ENCODE measurements at regions not wholly inside any gene's neighbourhood (a gene's known extent, or its start where the extent isn't known, plus 50 kb on each side); places are given as distances from the start of the nearest gene placed in this dataset.
"Not testable (repeated sequence)": the region's sequence is repeated elsewhere in the genome, so short reads cannot be mapped to it uniquely, and the experiment has no call there.

DNA sequence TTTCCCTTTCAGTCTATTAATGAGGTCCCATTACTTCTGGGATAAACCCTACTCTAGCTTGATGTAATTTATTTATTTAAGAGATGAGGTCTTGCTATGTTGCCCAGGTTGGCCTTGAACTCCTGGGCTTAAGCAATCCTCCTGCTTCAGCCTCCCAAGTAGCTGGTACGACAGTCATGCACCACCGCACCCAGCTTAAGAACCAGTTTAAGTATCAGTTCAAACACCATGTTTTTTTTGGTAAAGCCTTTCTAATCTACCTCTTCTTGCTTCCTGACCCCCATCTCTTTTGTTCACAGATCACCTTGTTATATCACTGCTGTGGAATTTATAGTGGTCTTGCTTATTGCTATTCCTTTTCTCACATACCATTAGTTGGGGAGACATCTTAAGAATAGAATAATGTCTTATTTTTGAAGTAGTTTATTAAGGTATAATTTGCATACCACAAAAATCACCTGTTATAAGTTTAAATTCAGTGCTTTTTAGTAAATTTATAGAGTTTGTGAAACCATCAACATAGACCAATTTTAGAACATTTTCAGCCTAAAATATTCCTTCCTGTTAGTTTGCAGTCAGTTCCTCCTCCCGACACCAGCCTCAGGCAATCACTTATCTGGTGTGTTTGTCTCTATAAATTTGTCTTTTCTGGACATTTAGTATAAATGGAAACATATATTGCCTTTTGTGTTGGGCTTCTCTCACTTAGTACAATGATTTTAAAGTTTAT is 257.9 kb downstream of the PDCD6IP start:
- intact Hi-C loops (cut with micrococcal nuclease), result no loop called here

DNA sequence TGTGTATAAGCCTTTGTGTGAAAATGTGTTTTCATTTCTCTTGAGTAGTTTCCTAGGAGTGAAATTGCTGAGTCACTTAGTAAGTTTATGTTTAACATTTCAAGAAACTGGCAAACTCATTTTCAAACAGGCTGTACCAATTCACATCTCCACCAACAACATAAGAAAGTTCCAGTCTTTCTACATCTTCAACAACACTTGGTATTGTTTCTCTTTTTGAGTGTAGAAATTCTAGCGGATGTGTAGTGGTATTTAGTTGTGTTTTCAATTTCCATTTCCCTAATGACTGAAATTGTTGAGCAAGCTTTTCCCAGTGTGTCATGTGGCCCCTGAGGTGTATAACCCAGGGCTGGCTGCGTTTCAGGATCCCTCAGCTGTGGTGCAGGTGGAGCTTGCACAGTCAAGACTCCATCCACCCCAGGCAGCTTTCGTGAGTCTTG is 258.5 kb downstream of the PDCD6IP start:
- intact Hi-C loops (cut with micrococcal nuclease), result no loop called here

DNA sequence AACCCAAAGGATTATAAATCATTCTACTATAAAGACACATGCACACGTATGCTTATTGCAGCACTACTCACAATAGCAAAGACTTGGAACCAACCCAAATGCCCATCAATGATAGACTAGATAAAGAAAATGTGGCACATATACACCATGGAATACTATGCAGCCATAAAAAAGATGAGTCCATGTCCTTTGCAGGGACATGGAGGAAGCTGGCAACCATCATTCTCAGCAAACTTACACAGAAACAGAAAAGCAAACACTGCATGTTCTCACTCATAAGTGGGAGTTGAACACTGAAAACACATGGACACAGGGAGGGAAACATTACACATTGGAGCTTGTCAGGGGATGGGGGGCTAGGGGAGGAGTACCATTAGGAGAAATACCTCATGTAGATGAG is 262.6 kb downstream of the PDCD6IP start:
- intact Hi-C loops (cut with micrococcal nuclease), result not testable (repeated sequence)

DNA sequence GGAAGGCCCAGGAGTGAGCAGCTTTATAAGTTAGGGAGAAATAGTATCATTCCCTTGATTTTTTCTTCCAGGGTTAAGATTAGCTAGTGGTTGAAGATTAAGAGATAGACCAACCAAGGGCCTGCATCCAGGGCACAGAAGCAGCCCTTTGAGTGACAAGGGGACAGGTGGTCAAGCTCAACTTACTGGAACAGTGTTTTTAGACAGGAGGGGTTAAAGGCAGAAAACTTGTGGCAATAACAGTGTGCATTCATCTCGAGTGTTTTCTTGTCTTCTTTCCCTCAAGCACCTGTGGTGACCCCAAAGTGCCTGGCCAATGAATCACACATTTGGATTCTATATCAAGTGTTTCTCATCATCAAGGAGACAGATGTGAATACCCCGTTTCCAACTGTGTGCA is 267.5 kb downstream of the PDCD6IP start:
- intact Hi-C loops (cut with micrococcal nuclease), result no loop called here

DNA sequence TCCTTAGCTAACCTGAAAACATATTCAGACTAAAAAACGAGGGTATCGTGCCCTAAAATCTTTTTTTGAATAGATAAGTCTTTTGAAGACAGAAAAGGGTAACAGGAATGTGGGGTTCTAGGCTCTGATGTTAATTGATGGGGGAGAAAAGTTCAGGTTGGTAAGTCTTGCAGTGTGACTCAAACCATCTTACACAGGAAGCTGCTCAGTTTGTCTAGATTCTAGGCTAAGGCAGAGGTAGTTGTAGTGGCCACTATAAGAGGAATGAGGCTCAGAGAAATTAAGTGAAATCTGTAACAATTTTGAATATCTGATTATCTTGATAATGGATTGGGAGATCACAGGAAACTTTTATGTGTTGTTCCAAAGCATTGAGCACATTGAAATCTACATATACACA is 267.9 kb downstream of the PDCD6IP start:
- intact Hi-C loops (cut with micrococcal nuclease), result no loop called here

DNA sequence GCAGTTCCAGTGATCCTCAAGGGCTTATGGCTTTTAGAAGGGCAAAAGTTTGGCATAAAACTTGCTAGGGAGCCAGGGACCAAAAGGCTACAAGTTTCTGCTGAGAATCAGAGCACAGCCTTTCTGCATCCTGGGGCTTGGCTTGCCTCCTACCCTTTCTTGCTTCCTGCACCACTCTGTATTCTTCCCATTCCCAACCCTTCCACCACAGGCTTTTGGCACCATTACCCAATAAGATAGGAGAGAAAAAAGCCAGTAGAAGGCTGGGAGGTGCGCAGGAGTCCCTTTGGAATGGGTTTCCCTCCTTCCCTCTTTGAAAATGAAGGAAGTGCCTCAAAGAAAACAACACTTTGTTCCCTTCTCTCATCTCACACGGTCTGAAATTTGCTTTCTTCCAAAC is 268.6 kb downstream of the PDCD6IP start:
- intact Hi-C loops (cut with micrococcal nuclease), result no loop called here

DNA sequence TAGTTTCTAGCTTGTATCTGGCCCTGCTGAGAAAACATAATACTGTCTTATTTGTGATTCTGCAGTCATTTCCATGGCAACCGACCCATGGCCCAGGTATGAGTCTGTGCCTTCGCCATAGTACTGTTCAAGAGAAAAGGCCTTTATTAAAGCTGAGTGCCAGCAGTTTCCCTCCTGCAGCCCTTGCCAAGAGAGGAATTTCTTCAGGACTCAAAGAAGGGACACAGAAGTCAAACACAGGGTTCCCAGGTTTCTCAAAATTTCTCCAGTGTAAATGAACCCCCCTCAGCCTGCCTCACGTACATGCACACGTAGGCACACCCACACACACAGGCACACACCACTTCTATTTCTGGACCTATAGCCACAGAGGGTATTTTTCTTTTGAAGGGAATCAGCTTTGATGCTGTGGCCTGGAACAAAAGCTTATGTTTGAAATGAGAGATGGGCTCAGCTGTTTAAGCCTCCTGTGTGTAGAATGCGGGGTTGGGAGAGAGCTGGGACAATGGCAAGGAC is 269.2 kb downstream of the PDCD6IP start:
- intact Hi-C loops (cut with micrococcal nuclease), result no loop called here

DNA sequence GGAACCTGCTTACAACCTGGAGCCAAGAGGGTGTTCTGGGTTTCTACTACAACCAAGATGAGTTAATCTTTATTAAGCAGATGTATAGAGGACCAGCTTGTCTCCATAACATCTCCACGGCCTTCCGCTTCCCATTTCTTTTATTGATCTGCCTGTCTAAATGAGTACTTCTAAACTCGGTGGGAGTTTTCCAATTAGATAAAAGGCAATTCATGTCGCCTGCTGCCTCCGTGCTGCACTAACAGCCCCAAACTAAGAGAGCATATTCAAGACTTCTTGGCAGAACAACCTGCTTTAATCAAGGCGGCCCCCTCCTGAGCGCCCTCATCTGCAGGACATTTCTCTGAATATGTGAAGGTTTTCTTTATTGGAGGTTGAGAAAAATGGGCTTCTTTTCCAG is 270.1 kb downstream of the PDCD6IP start:
- intact Hi-C loops (cut with micrococcal nuclease), result no loop called here

DNA sequence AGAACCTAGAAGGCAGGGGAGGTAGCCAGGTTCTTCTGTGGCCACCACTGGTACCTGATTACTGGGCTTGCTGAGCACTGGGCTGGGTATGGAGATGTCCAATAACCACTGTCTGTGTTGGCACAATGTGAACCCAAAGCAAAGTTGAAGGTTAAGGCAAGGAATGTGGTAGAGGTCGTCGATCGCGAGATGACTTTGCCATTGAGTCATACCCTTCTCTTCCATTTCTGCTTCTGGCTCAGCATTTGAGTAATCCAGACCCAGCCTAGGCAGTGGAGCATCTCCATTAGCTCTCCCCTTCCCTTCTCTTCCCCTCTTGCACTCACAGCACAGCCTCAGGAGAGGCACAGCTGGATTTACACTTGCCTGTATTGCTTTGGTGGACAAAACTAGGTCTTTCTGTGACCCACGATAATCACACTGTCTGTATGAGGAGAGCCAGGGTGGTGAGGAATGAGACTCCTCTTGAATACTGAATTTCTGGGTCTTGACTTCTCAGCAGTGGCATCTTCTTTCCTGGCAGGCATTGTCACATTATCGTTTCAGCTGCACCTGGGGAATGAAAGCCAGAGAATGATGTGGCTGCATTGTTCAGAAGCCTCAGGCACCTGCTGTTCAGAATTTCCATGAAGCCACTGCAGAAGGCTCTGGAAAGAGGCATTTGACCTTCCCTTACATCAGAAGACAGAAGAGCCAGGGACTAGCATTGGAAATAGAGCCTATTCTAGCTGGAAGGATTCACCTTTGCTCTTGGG is 272.6 kb downstream of the PDCD6IP start:
- intact Hi-C loops (cut with micrococcal nuclease), result no loop called here

DNA sequence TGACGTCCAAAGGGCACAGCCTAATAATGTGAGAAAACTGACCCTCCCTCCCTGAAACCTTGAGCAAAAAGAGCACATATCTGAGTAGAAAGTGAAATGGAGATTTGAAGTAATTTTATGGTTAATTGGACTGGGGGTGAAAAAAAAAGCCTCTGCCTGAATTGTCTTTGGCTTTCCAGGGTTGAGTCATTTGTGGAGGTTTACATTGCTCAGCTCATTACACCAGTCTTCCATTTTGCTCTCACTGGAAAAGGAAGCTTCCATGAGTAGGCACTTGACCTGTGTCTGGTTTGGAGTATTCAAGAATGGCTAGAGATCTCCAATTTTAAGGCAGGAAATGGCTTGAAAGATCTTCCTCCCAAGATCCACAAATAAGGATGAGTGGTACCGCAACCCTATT is 273.9 kb downstream of the PDCD6IP start:
- intact Hi-C loops (cut with micrococcal nuclease), result no loop called here

DNA sequence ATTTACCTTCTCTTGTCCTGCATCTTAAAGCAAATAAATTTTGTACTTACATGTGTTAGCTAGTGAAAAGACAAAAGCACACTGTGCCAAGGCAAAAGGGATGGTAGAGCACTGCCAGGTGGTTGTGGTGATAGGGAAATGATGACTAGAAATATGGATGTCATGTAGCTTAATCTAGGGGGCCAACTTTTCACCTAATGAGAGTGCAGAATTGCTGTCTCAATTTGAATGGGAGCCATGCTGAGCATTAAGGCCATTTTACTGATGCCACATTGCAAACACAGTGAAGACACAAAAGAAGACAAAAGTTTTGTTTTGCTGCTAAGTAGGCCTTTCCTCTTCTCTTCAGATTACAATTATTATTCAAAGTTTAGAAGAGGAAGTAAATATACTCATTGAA is 274.7 kb downstream of the PDCD6IP start:
- intact Hi-C loops (cut with micrococcal nuclease), result no loop called here

DNA sequence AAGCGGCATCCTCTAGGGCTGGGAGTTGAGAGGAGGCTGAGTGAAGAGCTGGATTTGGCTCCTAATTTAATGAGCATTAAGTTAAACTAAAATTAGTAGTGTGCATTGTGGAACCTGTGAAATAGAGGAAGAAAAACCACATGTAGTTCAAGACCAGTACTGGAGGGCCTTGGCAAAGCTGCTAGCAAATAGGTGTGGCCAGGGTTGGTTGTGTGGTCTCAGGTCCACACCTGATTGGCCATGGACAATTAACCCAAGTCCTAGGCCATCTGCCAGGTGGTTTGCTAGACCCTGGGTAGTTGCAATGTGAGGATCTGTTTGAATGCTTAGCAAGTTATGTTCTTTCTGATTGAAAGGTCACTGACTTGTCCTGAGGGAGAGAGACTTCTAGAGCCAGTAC is 275.5 kb downstream of the PDCD6IP start:
- intact Hi-C loops (cut with micrococcal nuclease), result no loop called here

DNA sequence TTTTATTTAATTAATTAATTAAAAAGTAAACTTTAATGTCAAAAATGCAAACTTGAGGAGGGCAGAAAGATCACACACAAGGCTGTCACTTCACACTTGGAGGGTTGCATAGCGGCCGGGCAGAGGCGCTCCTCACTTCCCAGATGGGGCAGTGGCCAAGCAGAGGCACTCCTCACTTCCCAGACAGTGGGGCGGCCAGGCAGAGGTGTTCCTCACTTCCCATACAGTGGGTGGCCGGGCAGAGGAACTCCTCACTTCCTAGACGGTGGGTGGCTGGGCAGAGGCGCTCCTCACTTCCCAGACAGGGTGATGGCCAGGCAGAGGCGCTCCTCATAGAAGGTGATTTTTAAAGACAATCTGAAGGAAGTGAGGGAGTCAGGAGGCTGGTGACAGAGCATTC is 277.5 kb downstream of the PDCD6IP start:
- intact Hi-C loops (cut with micrococcal nuclease), result no loop called here

DNA sequence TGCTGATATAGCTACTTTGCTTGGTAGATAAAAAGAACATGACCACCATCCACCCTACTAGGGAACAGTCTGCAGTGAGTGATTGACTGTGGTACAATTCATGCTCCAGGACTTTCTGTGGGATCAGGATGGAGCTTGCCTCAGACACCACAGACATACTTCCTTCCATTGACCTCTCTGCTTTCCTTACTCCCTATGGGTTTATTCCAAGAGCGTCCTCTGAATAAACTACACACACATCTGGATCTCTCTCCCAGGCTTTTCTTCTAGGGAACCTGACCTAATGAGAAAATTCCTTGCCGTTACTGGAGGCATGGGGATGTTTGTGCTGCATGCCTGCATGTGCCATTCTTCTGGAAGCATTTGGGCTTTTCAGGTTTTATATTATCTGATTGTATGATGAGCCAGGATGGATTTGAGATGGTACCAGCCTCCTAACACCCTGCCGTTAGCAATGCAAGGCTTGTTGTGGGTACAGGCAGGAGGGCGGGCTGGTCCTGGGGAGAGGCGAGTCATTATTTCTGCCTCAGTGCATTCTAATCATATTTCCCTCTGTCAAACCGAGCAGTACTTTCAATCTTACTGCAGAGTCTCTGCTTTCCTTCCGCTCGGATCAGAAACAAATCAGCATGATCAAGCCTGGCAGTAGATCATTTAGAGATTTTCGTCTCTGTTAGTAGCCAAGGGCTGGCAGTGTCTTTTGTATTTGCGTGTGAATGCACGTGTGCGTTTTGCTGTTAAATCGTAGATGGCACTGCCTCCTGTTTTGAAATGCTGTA is 279.2 kb downstream of the PDCD6IP start:
- intact Hi-C loops (cut with micrococcal nuclease), result no loop called here

DNA sequence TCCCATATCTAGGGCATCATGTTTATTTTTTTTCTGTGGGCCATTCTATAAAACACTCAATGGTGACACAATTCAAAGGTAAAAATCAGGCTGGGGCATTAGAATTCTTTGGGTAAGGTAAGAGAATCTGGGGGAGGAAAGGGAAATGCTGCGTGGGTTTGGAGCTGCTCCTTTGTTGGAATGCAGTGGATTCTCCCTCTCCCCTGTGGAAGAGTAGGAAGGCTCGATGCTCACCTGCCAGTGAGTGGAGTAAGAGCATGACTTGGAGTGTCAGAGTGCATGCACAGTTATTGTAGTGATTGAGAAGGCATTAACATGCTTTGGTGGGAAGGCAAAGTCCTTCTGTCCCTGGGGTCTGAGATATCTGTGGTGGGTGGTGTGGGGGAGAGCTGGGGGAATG is 280.0 kb downstream of the PDCD6IP start:
- intact Hi-C loops (cut with micrococcal nuclease), result no loop called here

DNA sequence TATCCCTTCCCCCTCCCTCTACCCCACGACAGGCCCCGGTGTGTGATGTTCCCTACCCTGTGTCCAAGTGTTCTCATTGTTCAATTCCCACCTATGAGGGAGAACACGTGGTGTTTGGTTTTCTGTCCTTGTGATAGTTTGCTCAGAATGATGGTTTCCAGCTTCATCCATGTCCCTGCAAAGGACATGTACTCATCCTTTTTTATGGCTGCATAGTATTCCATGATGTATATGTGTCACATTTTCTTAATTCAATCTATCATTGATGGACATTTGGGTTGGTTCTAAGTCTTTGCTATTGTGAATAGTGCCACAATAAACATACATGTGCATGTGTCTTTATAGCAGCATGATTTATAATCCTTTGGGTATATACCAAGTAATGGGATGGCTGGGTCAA is 281.4 kb downstream of the PDCD6IP start:
- intact Hi-C loops (cut with micrococcal nuclease), result not testable (repeated sequence)

DNA sequence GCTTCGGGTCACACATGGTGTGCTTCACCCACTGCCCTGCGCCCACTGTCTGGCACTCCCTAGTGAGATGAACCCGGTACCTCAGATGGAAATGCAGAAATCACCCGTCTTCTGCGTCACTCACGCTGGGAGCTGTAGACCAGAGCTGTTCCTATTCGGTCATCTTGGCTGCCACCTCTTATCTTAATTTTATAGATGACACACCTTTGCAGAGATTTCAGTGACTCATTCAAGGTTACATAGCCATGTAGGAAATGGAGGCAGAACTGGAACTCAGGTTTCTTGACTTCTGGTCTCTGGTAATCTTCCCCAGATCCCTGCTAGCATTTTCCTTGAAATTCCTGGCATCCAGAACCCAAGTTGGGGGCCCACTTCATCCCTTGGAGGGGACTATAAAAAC is 291.9 kb downstream of the PDCD6IP start:
- intact Hi-C loops (cut with micrococcal nuclease), result not testable (repeated sequence)

DNA sequence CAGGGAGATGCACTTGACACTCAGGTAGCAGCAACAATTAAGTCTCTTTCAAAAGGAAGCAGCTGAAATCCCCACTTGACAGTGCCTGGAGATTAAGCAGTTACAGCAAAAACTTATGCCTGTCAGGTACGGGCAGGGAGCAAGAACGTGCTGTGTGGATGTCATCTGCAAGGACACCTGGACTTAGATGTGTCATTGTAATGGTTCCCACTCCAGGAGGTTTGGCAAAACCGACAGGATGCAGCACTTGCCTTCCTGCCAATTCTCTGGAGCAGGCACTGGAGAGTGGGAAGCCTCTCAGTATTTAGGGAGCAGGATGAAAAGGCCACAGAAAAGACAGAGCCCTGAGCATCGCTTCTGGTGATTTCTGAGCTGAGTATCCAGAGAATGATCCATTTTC is 292.4 kb downstream of the PDCD6IP start:
- intact Hi-C loops (cut with micrococcal nuclease), result no loop called here

DNA sequence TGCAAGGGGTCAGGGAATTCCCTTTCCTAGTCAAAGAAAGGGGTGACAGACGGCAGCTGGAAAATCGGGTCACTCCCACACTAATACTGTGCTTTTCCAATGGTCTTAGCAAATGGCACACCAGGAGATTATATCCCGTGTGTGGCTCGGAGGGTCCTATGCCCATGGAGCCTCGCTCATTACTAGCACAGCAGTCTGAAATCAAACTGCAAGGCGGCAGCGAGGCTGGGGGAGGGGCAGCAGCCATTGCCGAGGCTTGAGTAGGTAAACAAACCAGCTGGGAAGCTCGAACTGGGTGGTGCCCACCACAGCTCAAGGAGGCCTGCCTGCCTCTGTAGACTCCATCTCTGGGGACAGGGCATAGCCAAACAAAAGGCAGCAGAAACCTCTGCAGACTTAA is 295.9 kb downstream of the PDCD6IP start:
- intact Hi-C loops (cut with micrococcal nuclease), result not testable (repeated sequence)

DNA sequence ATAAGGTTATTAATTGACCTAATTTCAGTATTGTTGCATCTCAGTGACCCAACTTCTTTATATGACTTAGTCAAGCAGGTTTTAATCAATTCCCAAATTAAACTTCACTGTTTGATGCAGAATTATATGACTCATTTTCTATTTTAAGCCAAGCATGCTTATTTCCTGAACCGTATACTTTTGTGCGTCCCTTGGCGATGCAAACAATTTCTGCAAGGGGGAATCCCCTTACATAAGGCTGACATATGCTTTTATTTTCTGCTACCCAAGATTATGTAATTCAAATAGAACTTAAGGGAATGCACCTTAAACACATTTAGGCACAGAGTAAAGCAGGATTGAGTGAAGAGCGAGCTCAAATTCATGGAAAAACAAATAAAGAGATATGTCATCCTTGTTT is 303.9 kb downstream of the PDCD6IP start:
- intact Hi-C loops (cut with micrococcal nuclease), result no loop called here

DNA sequence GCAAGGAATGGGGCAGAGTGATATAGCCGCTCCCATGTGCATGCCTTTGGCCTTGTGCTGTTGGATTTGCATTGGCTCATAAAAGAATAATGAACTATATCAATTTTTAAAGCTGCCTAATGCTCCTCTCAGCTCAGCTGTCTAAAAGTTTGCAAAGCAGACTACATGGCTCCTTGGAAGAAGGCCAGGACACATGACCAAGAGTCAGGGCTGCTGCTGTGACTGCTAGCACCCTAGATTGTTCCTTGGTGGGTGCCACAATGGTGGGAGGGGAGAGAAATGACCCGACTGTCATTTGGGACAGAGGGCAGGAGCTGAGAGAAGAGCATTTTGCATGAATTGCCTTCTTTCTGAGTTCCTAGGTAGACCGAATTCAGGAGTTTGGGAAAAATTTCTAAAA is 307.9 kb downstream of the PDCD6IP start:
- intact Hi-C loops (cut with micrococcal nuclease), result no loop called here

DNA sequence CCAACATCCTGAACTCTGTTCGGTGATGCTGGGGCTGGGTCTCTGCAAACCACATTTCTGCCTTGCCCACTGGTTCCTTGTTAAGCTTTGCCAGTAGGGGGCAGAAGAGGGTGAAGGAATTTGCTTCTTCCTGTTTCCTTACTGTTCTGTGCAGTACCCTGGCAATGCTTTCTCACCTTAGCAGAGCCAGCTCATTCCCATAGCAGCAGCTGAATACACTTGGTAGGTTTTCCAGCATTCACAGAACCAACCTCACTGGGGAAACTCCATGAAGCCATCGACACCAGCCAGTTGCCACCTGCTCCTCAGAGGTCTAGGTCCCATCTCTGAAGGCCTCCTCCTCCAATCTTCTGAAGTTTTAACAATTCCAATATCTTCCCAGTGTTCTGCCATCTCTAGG is 308.4 kb downstream of the PDCD6IP start:
- intact Hi-C loops (cut with micrococcal nuclease), result no loop called here

Measured in T-helper 1 cell treated with Interleukin-12 subunit alpha and Interleukin-12 subunit beta and Interleukin-4 antibody, amounts not matched to agents 30 ng/mL and 1 ng/mL, for 36 hours (primary cell).